MM.1S (cell line): ENCODE measurements at regions not wholly inside any gene's neighbourhood (a gene's known extent, or its start where the extent isn't known, plus 50 kb on each side); places are given as distances from the start of the nearest gene placed in this dataset.

Source experiments
- DNase-seq: peaks from one replicate; pipeline ENCODE4 v3.0.0-alpha.2; 2015
- H2AFZ ChIP-seq: fragments of 300-600 bp; sonication (generic); 2 replicates; pipeline ENCODE4 v1.6.0; 2016; ENCODE audit warnings: antibody characterized with exemption, low read length
- H3F3A ChIP-seq: fragments of 300-600 bp; sonication (generic); 2 replicates; pipeline ENCODE4 v1.6.1; 2016; ENCODE audit warnings: mild to moderate bottlenecking, antibody characterized with exemption, low read length, moderate library complexity, mixed read lengths; ENCODE audit not compliant: insufficient read depth
- H3K27ac ChIP-seq: fragments of 300-600 bp; sonication (generic); 2 replicates; pipeline ENCODE4 v1.5.1; 2016; ENCODE audit warnings: mild to moderate bottlenecking, low read length
- H3K27me3 ChIP-seq: fragments of 300-600 bp; sonication (generic); replicated peaks from 2 replicates; pipeline ENCODE4 v1.6.0; 2016; ENCODE audit warnings: low read length; ENCODE audit not compliant: insufficient read depth
- H3K36me3 ChIP-seq: fragments of 300-600 bp; sonication (generic); replicated peaks from 2 replicates; pipeline ENCODE4 v1.6.1; 2016; ENCODE audit warnings: mild to moderate bottlenecking, low read length, mixed read lengths; ENCODE audit not compliant: insufficient read depth
- H3K4me1 ChIP-seq: fragments of 300-600 bp; sonication (generic); 2 replicates; pipeline ENCODE4 v1.6.1; 2016; ENCODE audit warnings: low read length, mixed read lengths
- H3K4me2 ChIP-seq: fragments of 300-600 bp; sonication (generic); 2 replicates; pipeline ENCODE4 v1.6.0; 2016; ENCODE audit warnings: low read depth, low read length
- H3K4me3 ChIP-seq: fragments of 300-600 bp; sonication (generic); 2 replicates; pipeline ENCODE4 v1.5.1; 2016; ENCODE audit warnings: low read length, mixed read lengths
- H3K79me2 ChIP-seq: fragments of 300-600 bp; sonication (generic); 2 replicates; pipeline ENCODE4 v1.6.1; 2016; ENCODE audit warnings: mixed run types, low read length, mixed read lengths
- H3K9ac ChIP-seq: fragments of 300-600 bp; sonication (generic); 2 replicates; pipeline ENCODE4 v1.6.1; 2016; ENCODE audit warnings: low read length, mixed read lengths
- H3K9me2 ChIP-seq: fragments of 300-600 bp; sonication (generic); replicated peaks from 2 replicates; pipeline ENCODE4 v1.6.1; 2016; ENCODE audit warnings: mild to moderate bottlenecking, low read length, mixed read lengths; ENCODE audit not compliant: insufficient read depth
- H3K9me3 ChIP-seq: fragments of 300-600 bp; sonication (generic); replicated peaks from 2 replicates; pipeline ENCODE4 v1.6.1; 2016; ENCODE audit warnings: mild to moderate bottlenecking, low read length, mixed read lengths; ENCODE audit not compliant: insufficient read depth
- H4K20me1 ChIP-seq: fragments of 300-600 bp; sonication (generic); 2 replicates; pipeline ENCODE4 v1.6.1; 2016; ENCODE audit warnings: mild to moderate bottlenecking, low read length, moderate library complexity, mixed read lengths; ENCODE audit not compliant: insufficient read depth
- EZH2 ChIP-seq: fragments of 300-600 bp; sonication (generic); optimal IDR thresholded peaks from 2 replicates; pipeline ENCODE3; 2017; ENCODE audit warnings: low read depth, mild to moderate bottlenecking, antibody characterized with exemption, low read length, mixed read lengths
- EZH2phosphoT487 ChIP-seq: fragments of 300-600 bp; sonication (generic); IDR thresholded peaks from 2 replicates; pipeline ENCODE4 v1.6.1; 2018; ENCODE audit warnings: antibody characterized with exemption, low read length
- TF ChIP-seq, protein P1 (sequence below): fragments of 300-600 bp; sonication (generic); IDR thresholded peaks from 2 replicates; pipeline ENCODE4 v1.5.1; 2016; ENCODE audit warnings: antibody characterized with exemption, low read length, mixed read lengths

DNA sequence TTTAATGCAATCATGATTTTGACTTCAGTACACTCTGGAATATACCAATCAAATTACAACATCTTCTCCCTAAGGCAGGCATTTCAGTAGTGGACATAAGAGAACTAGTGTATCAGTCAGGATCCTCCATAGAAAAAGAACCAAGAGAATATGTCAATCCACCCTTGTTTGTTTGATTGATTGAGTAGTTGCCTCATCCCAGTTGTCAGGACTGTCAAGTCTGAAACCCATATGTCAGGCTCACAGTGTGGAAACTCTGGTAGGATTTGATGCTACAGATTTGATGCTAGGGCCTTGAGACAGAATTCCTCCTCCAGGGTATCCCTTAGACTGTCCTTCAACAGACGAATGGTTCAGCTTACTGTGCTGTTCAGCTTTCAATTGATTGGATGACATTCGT lies 375.0 kb downstream of the ETS1 start:
- no peaks in the 10 kb centered on the region for H3K4me1 ChIP-seq
- no peaks in the 10 kb centered on the region for H3F3A ChIP-seq
- DNase-seq, result no peak
- no peak overlapping the region for H3K4me2 ChIP-seq
- no peak overlapping the region for H2AFZ ChIP-seq
- no peaks in the 10 kb centered on the region for H3K36me3 ChIP-seq
- no peak overlapping the region for H3K4me3 ChIP-seq
- H3K9me2 ChIP-seq, result no peaks in the 10 kb centered on the region
- no peak overlapping the region for H3K9ac ChIP-seq
- H3K9me3 ChIP-seq, result no peaks in the 10 kb centered on the region
- H4K20me1 ChIP-seq, result no peaks in the 10 kb centered on the region
- H3K27me3 ChIP-seq, result no peaks in the 10 kb centered on the region
- TF ChIP-seq EZH2phosphoT487 (no peak), EZH2 (no peak)
- TF ChIP-seq, protein P1, sequence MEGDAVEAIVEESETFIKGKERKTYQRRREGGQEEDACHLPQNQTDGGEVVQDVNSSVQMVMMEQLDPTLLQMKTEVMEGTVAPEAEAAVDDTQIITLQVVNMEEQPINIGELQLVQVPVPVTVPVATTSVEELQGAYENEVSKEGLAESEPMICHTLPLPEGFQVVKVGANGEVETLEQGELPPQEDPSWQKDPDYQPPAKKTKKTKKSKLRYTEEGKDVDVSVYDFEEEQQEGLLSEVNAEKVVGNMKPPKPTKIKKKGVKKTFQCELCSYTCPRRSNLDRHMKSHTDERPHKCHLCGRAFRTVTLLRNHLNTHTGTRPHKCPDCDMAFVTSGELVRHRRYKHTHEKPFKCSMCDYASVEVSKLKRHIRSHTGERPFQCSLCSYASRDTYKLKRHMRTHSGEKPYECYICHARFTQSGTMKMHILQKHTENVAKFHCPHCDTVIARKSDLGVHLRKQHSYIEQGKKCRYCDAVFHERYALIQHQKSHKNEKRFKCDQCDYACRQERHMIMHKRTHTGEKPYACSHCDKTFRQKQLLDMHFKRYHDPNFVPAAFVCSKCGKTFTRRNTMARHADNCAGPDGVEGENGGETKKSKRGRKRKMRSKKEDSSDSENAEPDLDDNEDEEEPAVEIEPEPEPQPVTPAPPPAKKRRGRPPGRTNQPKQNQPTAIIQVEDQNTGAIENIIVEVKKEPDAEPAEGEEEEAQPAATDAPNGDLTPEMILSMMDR, result no peak
- H3K27ac ChIP-seq, result no peak overlapping the region
- no peaks in the 10 kb centered on the region for H3K79me2 ChIP-seq

DNA sequence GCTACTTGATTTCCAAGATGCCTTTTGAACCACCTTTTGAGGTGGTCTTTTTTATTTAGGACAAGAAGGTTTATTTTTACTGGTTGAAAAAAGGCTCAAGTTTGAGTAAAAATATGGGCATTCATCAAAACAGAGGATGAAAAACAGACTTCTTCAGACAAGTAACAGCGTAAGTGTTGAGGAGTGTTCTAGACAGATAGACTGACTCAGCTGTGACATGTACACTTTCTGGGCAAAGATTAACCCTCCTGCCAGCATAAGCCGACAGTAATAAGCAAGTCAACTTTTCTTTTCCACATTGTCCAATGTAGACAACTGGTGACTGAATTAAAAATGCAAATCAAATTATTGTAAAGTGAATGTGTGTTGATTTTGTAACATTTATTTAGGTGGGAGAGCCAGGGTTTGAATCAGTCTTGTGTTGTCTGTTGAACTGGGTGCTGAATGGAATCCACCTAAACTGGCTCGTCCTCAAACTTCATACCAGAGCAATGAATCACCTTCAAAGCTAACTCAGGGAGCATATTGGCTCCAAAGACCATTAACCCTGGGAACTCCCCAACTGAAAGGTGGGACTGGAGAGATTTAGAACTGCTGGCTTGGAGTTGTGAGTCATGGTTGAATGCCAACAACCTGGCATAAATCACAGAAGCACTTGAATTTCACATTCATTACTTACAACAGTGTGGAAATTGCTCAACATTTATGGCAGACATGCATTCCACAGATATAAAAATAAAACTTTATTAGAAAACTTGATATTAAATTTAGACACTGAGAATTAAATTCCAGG lies 377.0 kb downstream of the ETS1 start:
- Histone ChIP-seq H2AFZ (no peak overlapping the region), H3F3A (no peaks in the 10 kb centered on the region)

DNA sequence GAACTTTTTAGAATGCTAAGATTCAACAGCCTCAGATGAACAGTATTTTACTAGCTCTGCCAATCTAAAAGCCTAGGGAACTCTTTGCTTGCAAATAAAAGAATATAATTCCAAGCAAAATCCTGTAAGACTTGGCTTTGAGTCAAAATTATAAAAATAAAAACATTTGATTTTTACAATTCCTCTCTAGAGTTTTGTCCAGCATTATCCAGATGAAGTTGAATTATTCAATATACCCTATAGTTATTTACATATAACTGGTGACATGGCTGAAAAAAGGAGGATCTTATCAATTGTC lies 378.3 kb downstream of the ETS1 start:
- H3F3A ChIP-seq, result no peaks in the 10 kb centered on the region
- H3K27me3 ChIP-seq, result no peaks in the 10 kb centered on the region
- DNase-seq, result no peak
- H2AFZ ChIP-seq, result no peak overlapping the region
- H3K9ac ChIP-seq, result no peak overlapping the region
- no peaks in the 10 kb centered on the region for H3K9me2 ChIP-seq
- TF ChIP-seq EZH2 (no peak), EZH2phosphoT487 (no peak)
- TF ChIP-seq, protein P1, result no peak
- no peak overlapping the region for H3K4me3 ChIP-seq
- no peaks in the 10 kb centered on the region for H4K20me1 ChIP-seq
- no peaks in the 10 kb centered on the region for H3K4me1 ChIP-seq
- H3K36me3 ChIP-seq, result no peaks in the 10 kb centered on the region
- no peaks in the 10 kb centered on the region for H3K9me3 ChIP-seq
- no peak overlapping the region for H3K27ac ChIP-seq
- H3K79me2 ChIP-seq, result no peaks in the 10 kb centered on the region
- no peak overlapping the region for H3K4me2 ChIP-seq

More for the DNA sequence above, 377.0 kb downstream of the ETS1 start:
- H3K9me3 ChIP-seq, result no peaks in the 10 kb centered on the region
- TF ChIP-seq EZH2phosphoT487 (no peak), EZH2 (no peak)
- TF ChIP-seq, protein P1, result no peak
- H3K4me1 ChIP-seq, result no peaks in the 10 kb centered on the region
- H3K36me3 ChIP-seq, result no peaks in the 10 kb centered on the region
- no peaks in the 10 kb centered on the region for H3K27me3 ChIP-seq
- no peak for DNase-seq
- no peak overlapping the region for H3K4me2 ChIP-seq
- no peaks in the 10 kb centered on the region for H3K79me2 ChIP-seq
- H3K27ac ChIP-seq, result no peak overlapping the region
- no peak overlapping the region for H3K4me3 ChIP-seq
- no peaks in the 10 kb centered on the region for H3K9me2 ChIP-seq
- H3K9ac ChIP-seq, result no peak overlapping the region
- no peaks in the 10 kb centered on the region for H4K20me1 ChIP-seq
